ENCODE measurements at regions not wholly inside any gene's neighbourhood (a gene's known extent, or its start where the extent isn't known, plus 50 kb on each side); places are given as distances from the start of the nearest gene placed in this dataset.

GRCh38 chr1:87949711-87950110 is 621.0 kb downstream of the LMO4 start:
- no peak for TF ChIP-seq CTCF (IDR thresholded peaks at IDR 0.05)
- TF ChIP-seq POLR2A (IDR thresholded peaks at IDR 0.05), result no peak

All from testis (tissue), 2 donors.